ENCODE measurements at regions not wholly inside any gene's neighbourhood (a gene's known extent, or its start where the extent isn't known, plus 50 kb on each side); places are given as distances from the start of the nearest gene placed in this dataset.

DNA sequence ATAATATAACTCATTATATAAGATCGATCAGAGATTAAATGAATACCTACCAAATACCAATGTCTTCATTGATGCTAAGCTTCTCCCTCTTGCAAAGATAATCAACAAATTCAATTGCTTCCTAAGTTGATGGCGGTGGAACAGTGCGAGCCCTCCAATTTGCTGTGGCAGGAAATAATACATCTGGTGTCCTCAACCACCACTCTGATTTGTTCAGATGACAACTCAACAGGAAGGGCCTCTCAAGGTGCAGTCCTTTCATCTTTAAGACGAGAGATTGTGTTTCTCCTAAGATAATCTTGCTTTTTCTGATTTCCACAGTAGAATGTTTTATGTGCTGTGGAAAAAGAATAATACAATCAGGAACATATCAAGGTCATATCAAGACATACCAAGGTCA, 56.6 kb upstream of the IGFBP2 start:
- DNase-seq: no peak

DNA sequence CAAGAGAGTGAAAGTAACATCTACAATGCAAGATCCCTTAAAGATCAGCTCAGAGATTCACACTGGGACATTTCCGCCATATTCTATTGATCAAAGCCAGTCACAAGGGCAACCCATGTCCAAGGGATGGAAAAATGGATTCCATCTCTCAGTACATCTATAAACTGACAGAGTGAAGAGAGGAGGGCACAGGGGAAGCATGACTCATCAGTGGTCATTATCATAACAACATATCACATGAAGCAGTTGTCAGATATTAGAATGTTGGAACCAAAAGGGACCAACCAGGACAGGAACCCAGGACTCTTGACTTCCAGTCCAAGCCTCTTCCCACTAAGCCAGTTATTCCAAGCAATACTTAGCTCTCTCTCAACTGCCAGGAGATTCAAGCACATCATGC, 54.9 kb upstream of the IGFBP2 start:
- DNase-seq: no peak

- no peak for DNase-seq
Measured at GRCh38 chr2:216583147-216583546, 50.1 kb upstream of the IGFBP2 start.
